SK-N-SH (cell line): ENCODE measurements at regions not wholly inside any gene's neighbourhood (a gene's known extent, or its start where the extent isn't known, plus 50 kb on each side); places are given as distances from the start of the nearest gene placed in this dataset.

Source experiments
- CTCF ChIA-PET: fragments of 300-600, 350-600 bp; formaldehyde crosslinking; extraction: SDS; loops from one replicate; lab custom pipeline; 2021; lab: Yijun Ruan, JAX
- POLR2A ChIA-PET: fragments of 350-600 bp; sonication (Branson Sonifier 250); formaldehyde crosslinking; extraction: SDS; loops from one replicate; lab custom pipeline; 2020; ENCODE audit warnings: antibody characterized with exemption, inconsistent platforms; lab: Yijun Ruan, JAX
- DNase-seq: peaks from one replicate; pipeline ENCODE4 v3.0.0; 2012
- H2AFZ ChIP-seq: fragments of 200-600 bp; sonication (generic); 2 replicates; pipeline ENCODE4 v1.8.1; 2016; ENCODE audit warnings: antibody characterized with exemption, mild to moderate bottlenecking, low read depth
- H3F3A ChIP-seq: fragments of 200-600 bp; sonication (generic); replicated peaks from 2 replicates; pipeline ENCODE3; 2016; ENCODE audit warnings: antibody characterized with exemption, mild to moderate bottlenecking; ENCODE audit not compliant: insufficient read depth
- H3K27ac ChIP-seq, 2 experiments: fragments of 200-500 bp in 1 of 2; fragments of 200-600 bp in 1 of 2; sonication (Bioruptor generic) in 1 of 2; sonication (generic), shearing (Covaris generic) in 1 of 2; 2 replicates each; pipeline versions ENCODE4 v1.5.1 to v1.6.1; 2014 to 2016; ENCODE audit warnings: low read depth in 2 of 2, inconsistent platforms in 1 of 2, low read length in 1 of 2, mild to moderate bottlenecking in 1 of 2, mixed read lengths in 1 of 2
- H3K27me3 ChIP-seq: fragments of 200-600 bp; sonication (generic), shearing (Covaris generic); 2 replicates; pipeline ENCODE4 v1.6.1; 2016; ENCODE audit warnings: mixed run types; ENCODE audit not compliant: insufficient read depth
- H3K36me3 ChIP-seq, 2 experiments: fragments of 200-500 bp in 1 of 2; fragments of 200-600 bp in 1 of 2; sonication (Bioruptor generic) in 1 of 2; sonication (generic) in 1 of 2; replicated peaks in 1 of 2; 2 replicates each; pipeline versions ENCODE3 to v1.5.1; 2014 to 2016; ENCODE audit warnings: low read length in 1 of 2, mild to moderate bottlenecking in 1 of 2; ENCODE audit not compliant: insufficient read depth in 2 of 2, control insufficient read depth in 1 of 2
- H3K4me1 ChIP-seq, 2 experiments: fragments of 200-500 bp in 1 of 2; fragments of 200-600 bp in 1 of 2; sonication (Bioruptor generic) in 1 of 2; sonication (generic), shearing (Covaris generic) in 1 of 2; 2 replicates each; pipeline versions ENCODE4 v1.5.1 to v1.6.1; 2014 to 2016; ENCODE audit warnings: low read depth in 1 of 2, low read length in 1 of 2, mixed run types in 1 of 2; ENCODE audit not compliant: insufficient read depth in 2 of 2, control insufficient read depth in 1 of 2
- H3K4me2 ChIP-seq: fragments of 200-600 bp; sonication (generic), shearing (Covaris generic); 2 replicates; pipeline ENCODE4 v1.6.1; 2017; ENCODE audit warnings: mixed run types
- H3K4me3 ChIP-seq, 2 experiments: fragments of 200-500 bp in 1 of 2; fragments of 200-600 bp in 1 of 2; sonication (Bioruptor generic) in 1 of 2; sonication (generic), shearing (Covaris generic) in 1 of 2; 2 replicates each; pipeline versions ENCODE4 v1.5.1 to v1.8.1; 2014 to 2016; ENCODE audit warnings: low read depth in 2 of 2, inconsistent platforms in 1 of 2, low read length in 1 of 2, mild to moderate bottlenecking in 1 of 2, mixed read lengths in 1 of 2, moderate library complexity in 1 of 2
- H3K79me2 ChIP-seq: fragments of 200-600 bp; sonication (generic); 2 replicates; pipeline ENCODE4 v1.8.1; 2017; ENCODE audit warnings: mild to moderate bottlenecking; ENCODE audit not compliant: insufficient read depth
- H3K9ac ChIP-seq: fragments of 200-600 bp; sonication (generic); 2 replicates; pipeline ENCODE4 v1.6.1; 2017; ENCODE audit warnings: mixed run types
- H3K9me2 ChIP-seq: fragments of 200-600 bp; sonication (generic); 2 replicates; pipeline ENCODE4 v1.6.1; 2017; ENCODE audit warnings: mixed run types
- H3K9me3 ChIP-seq: fragments of 200-600 bp; sonication (generic); 2 replicates; pipeline ENCODE4 v1.6.1; 2017; ENCODE audit warnings: mixed run types, mild to moderate bottlenecking, moderate library complexity
- H4K20me1 ChIP-seq: fragments of 200-600 bp; sonication (generic); 2 replicates; pipeline ENCODE4 v1.6.1; 2017; ENCODE audit warnings: mild to moderate bottlenecking, mixed run types; ENCODE audit not compliant: insufficient read depth
- ELF1 ChIP-seq: IDR thresholded peaks from 2 replicates; pipeline ENCODE4 v1.4.0; 2012
- EZH2phosphoT487 ChIP-seq: fragments of 200-600 bp; sonication (generic); IDR thresholded peaks from 2 replicates; pipeline ENCODE4 v1.6.1; 2017; ENCODE audit warnings: low read depth, mixed run types, mild to moderate bottlenecking, antibody characterized with exemption, moderate library complexity, borderline replicate concordance
- GABPA ChIP-seq: IDR thresholded peaks from 2 replicates; pipeline ENCODE4 v1.4.0; 2012; ENCODE audit warnings: low read depth, mild to moderate bottlenecking
- MAX ChIP-seq: IDR thresholded peaks from 2 replicates; pipeline ENCODE4 v1.4.0; 2012; ENCODE audit warnings: low read depth
- NFIC ChIP-seq: IDR thresholded peaks from 2 replicates; pipeline ENCODE4 v1.4.0; 2012; ENCODE audit warnings: borderline replicate concordance
- RCOR1 ChIP-seq: fragments of 150-350 bp; IDR thresholded peaks from 2 replicates; pipeline ENCODE4 v1.6.1; 2017; ENCODE audit warnings: antibody characterized with exemption, low read length
- REST ChIP-seq: IDR thresholded peaks from 2 replicates; pipeline ENCODE4 v1.6.1; 2012; ENCODE audit warnings: mild to moderate bottlenecking, low read depth, low read length, moderate library complexity
- RXRA ChIP-seq: IDR thresholded peaks from 2 replicates; pipeline ENCODE4 v1.4.0; 2012; ENCODE audit warnings: low read depth, mild to moderate bottlenecking, borderline replicate concordance
- SMC3 ChIP-seq: IDR thresholded peaks from 2 replicates; pipeline ENCODE4 v1.6.1; 2012; ENCODE audit warnings: low read depth, low read length, improper control_type of control experiment
- TAF1 ChIP-seq: IDR thresholded peaks from 2 replicates; pipeline ENCODE4 v1.6.1; 2012; ENCODE audit warnings: low read depth, mild to moderate bottlenecking, low read length, moderate library complexity, borderline replicate concordance
- TCF12 ChIP-seq: IDR thresholded peaks from 2 replicates; pipeline ENCODE4 v1.4.0; 2012
- USF2 ChIP-seq: fragments of 150-350 bp; IDR thresholded peaks from 2 replicates; pipeline ENCODE4 v1.6.1; 2017; ENCODE audit warnings: antibody characterized with exemption, low read length, low read depth, borderline replicate concordance
- YY1 ChIP-seq: IDR thresholded peaks from 2 replicates; pipeline ENCODE4 v1.4.0; 2012; ENCODE audit warnings: low read depth, mild to moderate bottlenecking
- ZBTB33 ChIP-seq: IDR thresholded peaks from 2 replicates; pipeline ENCODE4 v1.4.0; 2012; ENCODE audit warnings: low read depth, borderline replicate concordance
- WGBS: methylation state at CpG from one replicate; pipeline ENCODE4 v1.1.6; 2017; ENCODE audit warnings: low lambda C conversion rate; 5-methylcytosine and 5-hydroxymethylcytosine counted together

GRCh38 chr18:78255013-78255412 lies 724.6 kb upstream of the SALL3 start:
- CTCF ChIA-PET = no interaction called here
- Histone ChIP-seq H2AFZ (no peak overlapping the region), H3K4me3 (no peak overlapping the region), H3K27ac (no peak overlapping the region), H3K4me2 (no peak overlapping the region), H3K36me3 (no peaks in the 10 kb centered on the region), H3K27me3 (no peaks in the 10 kb centered on the region), H3K9ac (no peak overlapping the region), H4K20me1 (no peaks in the 10 kb centered on the region), H3K9me3 (no peaks in the 10 kb centered on the region), H3K9me2 (no peaks in the 10 kb centered on the region)
- no peak for DNase-seq
- POLR2A ChIA-PET = no interaction called here
- no peak for TF ChIP-seq MAX
- TF ChIP-seq GABPA = no peak
- no peak for TF ChIP-seq EZH2phosphoT487
- TF ChIP-seq ELF1 = no peak
- TF ChIP-seq NFIC = no peak
- TF ChIP-seq ZBTB33 = no peak
- TF ChIP-seq TCF12 = no peak
- no peak for TF ChIP-seq RCOR1
- no peak for TF ChIP-seq REST
- TF ChIP-seq USF2 = no peak
- TF ChIP-seq YY1 = no peak
- TF ChIP-seq TAF1 = no peak
- no peak for TF ChIP-seq SMC3
- no peak for TF ChIP-seq RXRA
- TF ChIP-seq, all 33 proteins: peak for 0
- H3F3A ChIP-seq = no peaks in the 10 kb centered on the region
- 20% methylated on average over 10 of the region's 10 CpGs for WGBS
- H3K4me1 ChIP-seq = no peaks in the 10 kb centered on the region
- H3K79me2 ChIP-seq = no peaks in the 10 kb centered on the region
